ENCODE measurements at regions not wholly inside any gene's neighbourhood (a gene's known extent, or its start where the extent isn't known, plus 50 kb on each side); places are given as distances from the start of the nearest gene placed in this dataset.

- no peak overlapping the region for H3K4me2 ChIP-seq (ENCODE audit: low read depth, low read length)
- H3K36me3 ChIP-seq (replicated peaks in 1 of 2; ENCODE audit: control insufficient read depth in 1 of 2, insufficient read depth in 2 of 2, low read length in 2 of 2), result no peaks in the 10 kb centered on the region
- no peaks in the 10 kb centered on the region for H3K4me1 ChIP-seq (ENCODE audit: insufficient read depth, low read length)
- no peak for ATAC-seq
- no peak for FAIRE-seq
- POLR2A ChIA-PET, result no interaction called here
- no peaks in the 10 kb centered on the region for H3K79me2 ChIP-seq (ENCODE audit: insufficient read depth, low read length)
- CTCF ChIA-PET (ENCODE audit: low intra/inter-chr PET ratio, low total read pairs), result no interaction called here
- no peak overlapping the region for H3K4me3 ChIP-seq (replicated peaks in 1 of 3; ENCODE audit: insufficient read depth in 1 of 3, low read depth in 2 of 3, low read length in 3 of 3)
- H3K27ac ChIP-seq (ENCODE audit: extremely low read length, insufficient read depth, low read length), result no peak overlapping the region
- H3K9me3 ChIP-seq (ENCODE audit: low read length), result no peaks in the 10 kb centered on the region
- DNase-seq (ENCODE audit: low spot score), result no peak
- intact Hi-C loops (cut with micrococcal nuclease; ENCODE audit: unreplicated experiment), result no loop called here
- in situ Hi-C loops (cut with HindIII; ENCODE audit: extremely low pct_ligation_motif_present, low pct_unique_long_range_greater_than_20kb), result no loop called here
- TF ChIP-seq ZNF549 (CRISPR knock-in tag; IDR thresholded peaks at IDR 0.05), result no peak
- no peak for TF ChIP-seq XBP1 (CRISPR knock-in tag; IDR thresholded peaks at IDR 0.05)
- no peak overlapping the region for H2AFZ ChIP-seq (ENCODE audit: low read length)
- no peaks in the 10 kb centered on the region for H4K20me1 ChIP-seq (ENCODE audit: insufficient read depth, low read length)
- no TSS peak for BruUV-seq (replicated peaks)
- no peaks in the 10 kb centered on the region for H3K27me3 ChIP-seq (ENCODE audit: control insufficient read depth in 1 of 2, insufficient read depth in 2 of 2, low read length in 2 of 2)
- no peak overlapping the region for H3K9ac ChIP-seq (ENCODE audit: insufficient read depth, low read depth, low read length)
Observed at GRCh38 chr13:42409551-42409950, 137.6 kb downstream of the AKAP11 start.

GRCh38 chr13:42412812-42413483 lies 141.0 kb downstream of the AKAP11 start:
- no peak for TF ChIP-seq ZC3H4 (CRISPR knock-in tag; IDR thresholded peaks at IDR 0.05; ENCODE audit: borderline replicate concordance)
- Histone ChIP-seq H3K27me3 (ENCODE audit: control insufficient read depth in 1 of 2, insufficient read depth in 2 of 2, low read length in 2 of 2) (no peaks in the 10 kb centered on the region), H4K20me1 (ENCODE audit: insufficient read depth, low read length) (no peaks in the 10 kb centered on the region), H3K9me3 (ENCODE audit: low read length) (no peaks in the 10 kb centered on the region), H2AFZ (ENCODE audit: low read length) (no peak overlapping the region), H3K36me3 (replicated peaks in 1 of 2; ENCODE audit: control insufficient read depth in 1 of 2, insufficient read depth in 2 of 2, low read length in 2 of 2) (no peaks in the 10 kb centered on the region), H3K27ac (ENCODE audit: extremely low read length, insufficient read depth, low read length) (no peak overlapping the region), H3K79me2 (ENCODE audit: insufficient read depth, low read length) (no peaks in the 10 kb centered on the region), H3K4me1 (ENCODE audit: insufficient read depth, low read length) (no peaks in the 10 kb centered on the region), H3K4me2 (ENCODE audit: low read depth, low read length) (no peak overlapping the region), H3K9ac (ENCODE audit: insufficient read depth, low read depth, low read length) (no peak overlapping the region), H3K4me3 (replicated peaks in 1 of 3; ENCODE audit: insufficient read depth in 1 of 3, low read depth in 2 of 3, low read length in 3 of 3) (no peak overlapping the region)
- intact Hi-C loops (cut with micrococcal nuclease; ENCODE audit: unreplicated experiment), result no loop called here
- FAIRE-seq (no peak), ATAC-seq (no peak), DNase-seq (ENCODE audit: low spot score) (no peak)
- ChIA-PET CTCF (ENCODE audit: low intra/inter-chr PET ratio, low total read pairs) (no interaction called here), POLR2A (no interaction called here)
- WGBS (ENCODE audit: low lambda C conversion rate), result 27% methylated on average over 5 of the region's 5 CpGs
- BruUV-seq (replicated peaks), result no TSS peak
- in situ Hi-C loops (cut with HindIII; ENCODE audit: extremely low pct_ligation_motif_present, low pct_unique_long_range_greater_than_20kb), result no loop called here

- no peak for ATAC-seq
- H3K4me2 ChIP-seq (ENCODE audit: low read depth, low read length), result no peak overlapping the region
- no peak overlapping the region for H2AFZ ChIP-seq (ENCODE audit: low read length)
- in situ Hi-C loops (cut with HindIII; ENCODE audit: extremely low pct_ligation_motif_present, low pct_unique_long_range_greater_than_20kb), result no loop called here
- no peaks in the 10 kb centered on the region for H3K79me2 ChIP-seq (ENCODE audit: insufficient read depth, low read length)
- no peaks in the 10 kb centered on the region for H3K36me3 ChIP-seq (replicated peaks in 1 of 2; ENCODE audit: control insufficient read depth in 1 of 2, insufficient read depth in 2 of 2, low read length in 2 of 2)
- no peak for FAIRE-seq
- WGBS (ENCODE audit: low lambda C conversion rate), result 69% methylated on average over 3 of the region's 3 CpGs
- no peaks in the 10 kb centered on the region for H4K20me1 ChIP-seq (ENCODE audit: insufficient read depth, low read length)
- ChIA-PET CTCF (ENCODE audit: low intra/inter-chr PET ratio, low total read pairs) (no interaction called here), POLR2A (no interaction called here)
- BruUV-seq (replicated peaks), result no TSS peak
- H3K4me1 ChIP-seq (ENCODE audit: insufficient read depth, low read length), result no peaks in the 10 kb centered on the region
- no peak for DNase-seq (ENCODE audit: low spot score)
- no peaks in the 10 kb centered on the region for H3K9me3 ChIP-seq (ENCODE audit: low read length)
- intact Hi-C loops (cut with micrococcal nuclease; ENCODE audit: unreplicated experiment), result no loop called here
- no peak overlapping the region for H3K9ac ChIP-seq (ENCODE audit: insufficient read depth, low read depth, low read length)
- no peak overlapping the region for H3K27ac ChIP-seq (ENCODE audit: extremely low read length, insufficient read depth, low read length)
- H3K27me3 ChIP-seq (ENCODE audit: control insufficient read depth in 1 of 2, insufficient read depth in 2 of 2, low read length in 2 of 2), result no peaks in the 10 kb centered on the region
- no peak overlapping the region for H3K4me3 ChIP-seq (replicated peaks in 1 of 3; ENCODE audit: insufficient read depth in 1 of 3, low read depth in 2 of 3, low read length in 3 of 3)
- no peak for TF ChIP-seq ZNF446 (CRISPR knock-in tag; IDR thresholded peaks at IDR 0.05)
- TF ChIP-seq ZNF782 (CRISPR knock-in tag; IDR thresholded peaks at IDR 0.05; ENCODE audit: borderline replicate concordance), result no peak
- no peak for TF ChIP-seq PLSCR1 (CRISPR knock-in tag; IDR thresholded peaks at IDR 0.05; ENCODE audit: borderline replicate concordance)
- TF ChIP-seq ZNF550 (CRISPR knock-in tag; IDR thresholded peaks at IDR 0.05; ENCODE audit: borderline replicate concordance), result no peak
- TF ChIP-seq SP140L (CRISPR knock-in tag; IDR thresholded peaks at IDR 0.05; ENCODE audit: borderline replicate concordance), result no peak
- TF ChIP-seq TOPORS (CRISPR knock-in tag; IDR thresholded peaks at IDR 0.05), result no peak
- TF ChIP-seq PHB2 (IDR thresholded peaks at IDR 0.05; ENCODE audit: partially characterized antibody), result no peak
- no peak for TF ChIP-seq ESRRA (CRISPR knock-in tag; IDR thresholded peaks at IDR 0.05; ENCODE audit: low read depth)
Observed at GRCh38 chr13:42413484-42413815, 141.5 kb downstream of the AKAP11 start.

All from HepG2 (cell line).